Spleen (tissue), 11 donors: ENCODE measurements at regions not wholly inside any gene's neighbourhood (a gene's known extent, or its start where the extent isn't known, plus 50 kb on each side); places are given as distances from the start of the nearest gene placed in this dataset.

Source experiments
- DNase-seq: peaks from one replicate; pipeline ENCODE4 v3.0.0-alpha.2; 2020
- H3K27ac ChIP-seq, 8 donors: fragments of 200-600 bp; sonication (generic) in 7 of 8; 1 replicate in 4 of 8; 2 replicates in 4 of 8; pipeline versions ENCODE4 v1.5.0 to v1.8.0; 2016 to 2021; ENCODE audit warnings: inconsistent platforms in 4 of 8, mild to moderate bottlenecking in 4 of 8, moderate library complexity in 1 of 8
- H3K27me3 ChIP-seq, 7 donors: fragments of 200-600 bp; sonication (generic) in 6 of 7; replicated peaks in 1 of 7; 1 replicate in 4 of 7; 2 replicates in 3 of 7; pipeline versions ENCODE4 v1.5.0 to v1.8.0; 2016 to 2021; ENCODE audit warnings: inconsistent platforms in 3 of 7, mild to moderate bottlenecking in 1 of 7
- H3K36me3 ChIP-seq, 6 donors: fragments of 200-600 bp; sonication (generic) in 5 of 6; 1 replicate in 4 of 6; 2 replicates in 2 of 6; pipeline versions ENCODE4 v1.5.0 to v1.8.0; 2016 to 2021; ENCODE audit warnings: inconsistent platforms in 2 of 6
- H3K4me1 ChIP-seq, 6 donors: fragments of 200-600 bp; sonication (generic) in 5 of 6; 1 replicate in 3 of 6; 2 replicates in 3 of 6; pipeline versions ENCODE4 v1.5.0 to v1.8.0; 2016 to 2021; ENCODE audit warnings: inconsistent platforms in 3 of 6
- H3K4me3 ChIP-seq, 8 donors: fragments of 200-600 bp; sonication (generic) in 7 of 8; 1 replicate in 4 of 8; 2 replicates in 4 of 8; pipeline versions ENCODE4 v1.5.0 to v1.8.0; 2016 to 2021; ENCODE audit warnings: inconsistent platforms in 4 of 8, mild to moderate bottlenecking in 4 of 8, moderate library complexity in 2 of 8
- H3K9me3 ChIP-seq, 8 donors: fragments of 200-600 bp; sonication (generic) in 7 of 8; 1 replicate in 4 of 8; 2 replicates in 4 of 8; pipeline versions ENCODE4 v1.5.0 to v1.8.0; 2016 to 2021; ENCODE audit warnings: inconsistent platforms in 4 of 8
- CTCF ChIP-seq, 11 experiments: fragments of 200-600 bp in 7 of 11; fragments of 450-650 bp in 4 of 11; sonication (generic) in 4 of 11; IDR thresholded peaks in 8 of 11; conservative IDR thresholded peaks in 3 of 11; 1 replicate in 7 of 11; 2 replicates in 4 of 11; pipeline versions ENCODE4 v1.4.0 to v1.8.0; 2016 to 2021; ENCODE audit warnings: antibody characterized with exemption in 11 of 11, inconsistent platforms in 4 of 11, mild to moderate bottlenecking in 1 of 11
- POLR2A ChIP-seq, 3 donors: fragments of 450-650 bp; IDR thresholded peaks; one replicate each; pipeline ENCODE4 v1.5.1; 2017; ENCODE audit warnings: antibody characterized with exemption in 3 of 3, mild to moderate bottlenecking in 1 of 3
- POLR2AphosphoS5 ChIP-seq, 3 donors: sonication (generic); formaldehyde crosslinking; IDR thresholded peaks; one replicate each; pipeline ENCODE4 v1.5.1; 2017; ENCODE audit warnings: antibody characterized with exemption in 3 of 3
- WGBS, 5 donors: extraction: QIAGEN DNeasy Blood & Tissue Kit in 3 of 5; methylation state at CpG; one replicate each; pipeline versions ENCODE4 v1.1.5 to v1.1.7; 2013 to 2018; 5-methylcytosine and 5-hydroxymethylcytosine counted together
- intact Hi-C: fragments of 100-400 bp; cut with DNase I; formaldehyde crosslinking; loops from one replicate; pipeline ENCODE4 v1.15.0; 2023; ENCODE audit warnings: low total_unique reads
- donor health status: healthy with polysubstance abuse.
- donor health status: DM: no; HTN: no; CAD: no; lungs with moderate emphysema.
- donor health status: DM: no; HTN: no; CAD: no.
- donor health status: Bipolar disorder and iron deficiency.
- donor health status: healthy.
- donor health status: DM: no; HTN: no; CAD: no.
- donor health status: DM: yes; HTN: yes; CAD: no.

DNA sequence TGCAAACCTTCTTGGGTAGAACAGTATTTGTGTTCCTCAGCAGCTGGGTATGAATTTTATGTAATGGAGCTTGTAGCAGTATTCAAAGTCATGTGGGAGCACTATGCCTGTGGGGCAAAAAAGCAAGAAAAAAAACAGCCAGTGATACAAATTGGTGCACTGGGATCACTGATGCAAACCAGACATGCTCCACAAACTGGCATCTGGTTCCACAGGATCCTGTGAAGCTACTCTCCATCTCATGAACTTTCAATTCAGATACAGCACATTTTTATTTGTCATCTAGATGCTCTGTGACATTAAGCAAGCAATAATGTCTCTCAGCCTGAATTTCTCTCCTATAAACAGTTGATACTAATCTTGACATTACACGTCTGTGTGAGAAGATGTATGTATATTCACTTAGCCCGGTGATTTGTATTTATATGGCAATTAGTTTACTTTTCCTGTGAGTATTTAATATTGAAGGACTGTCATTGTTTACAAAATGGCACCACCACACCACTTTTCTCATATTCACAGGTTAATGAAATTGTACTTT lies 208.5 kb upstream of the GRIA4 start:
- H3K9me3 ChIP-seq, result no peaks in the 10 kb centered on the region
- DNase-seq, result no peak
- WGBS, 5 donors, result 69 to 93% (median 73%) methylated on average over 2 of the region's 2 CpGs
- no peak overlapping the region for H3K4me3 ChIP-seq
- intact Hi-C loops, result no loop called here
- no peak overlapping the region for H3K27ac ChIP-seq
- no peaks in the 10 kb centered on the region for H3K27me3 ChIP-seq
- no peak for TF ChIP-seq POLR2AphosphoS5 (IDR thresholded peaks at IDR 0.05)
- TF ChIP-seq CTCF (IDR thresholded peaks at IDR 0.05 in 8 of 11, conservative IDR thresholded peaks at IDR 0.05 in 3 of 11), result no peak
- TF ChIP-seq POLR2A (IDR thresholded peaks at IDR 0.05), result no peak
- no peaks in the 10 kb centered on the region for H3K36me3 ChIP-seq
- H3K4me1 ChIP-seq, result no peaks in the 10 kb centered on the region

- no peaks in the 10 kb centered on the region for H3K9me3 ChIP-seq
- H3K27ac ChIP-seq, result no peak overlapping the region
- H3K4me1 ChIP-seq, result no peaks in the 10 kb centered on the region
- DNase-seq, result no peak
- no peaks in the 10 kb centered on the region for H3K36me3 ChIP-seq
- intact Hi-C loops, result no loop called here
- H3K4me3 ChIP-seq, result no peak overlapping the region
- TF ChIP-seq POLR2AphosphoS5 (IDR thresholded peaks at IDR 0.05) (no peak), POLR2A (IDR thresholded peaks at IDR 0.05) (no peak), CTCF (IDR thresholded peaks at IDR 0.05 in 8 of 11, conservative IDR thresholded peaks at IDR 0.05 in 3 of 11) (no peak)
- WGBS, 5 donors, result 63 to 72% (median 65%) methylated on average over 6 of the region's 6 CpGs
- no peaks in the 10 kb centered on the region for H3K27me3 ChIP-seq
These were observed 210.4 kb upstream of the GRIA4 start for GRCh38 chr11:105399511-105399910.

DNA sequence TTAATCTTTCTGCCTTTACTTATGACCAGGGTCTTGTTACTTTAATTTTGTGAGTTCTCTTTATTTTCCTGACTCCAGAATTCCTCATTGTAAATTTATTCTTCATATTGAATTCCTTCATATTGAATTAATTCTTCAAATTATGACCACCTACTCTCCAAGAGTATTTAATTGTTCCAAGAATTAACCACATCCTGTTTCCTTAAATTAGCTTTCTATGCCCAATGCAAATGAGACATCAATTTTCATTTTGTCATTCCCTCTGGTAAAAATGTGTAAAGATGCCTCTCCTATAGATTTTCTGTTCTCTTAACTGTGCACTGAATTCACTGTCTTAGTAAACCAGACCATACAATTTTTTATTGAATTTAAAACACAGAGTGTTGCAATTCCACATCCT lies 211.2 kb upstream of the GRIA4 start:
- Histone ChIP-seq H3K4me1 (no peaks in the 10 kb centered on the region), H3K27me3 (no peaks in the 10 kb centered on the region), H3K27ac (no peak overlapping the region), H3K36me3 (no peaks in the 10 kb centered on the region), H3K9me3 (no peaks in the 10 kb centered on the region), H3K4me3 (no peak overlapping the region)
- intact Hi-C loops, result no loop called here
- DNase-seq, result no peak
- TF ChIP-seq POLR2AphosphoS5 (IDR thresholded peaks at IDR 0.05) (no peak), POLR2A (IDR thresholded peaks at IDR 0.05) (no peak), CTCF (IDR thresholded peaks at IDR 0.05 in 8 of 11, conservative IDR thresholded peaks at IDR 0.05 in 3 of 11) (no peak)

GRCh38 chr11:105393326-105393725 lies 216.5 kb upstream of the GRIA4 start:
- no peaks in the 10 kb centered on the region for H3K36me3 ChIP-seq
- no peak for TF ChIP-seq CTCF (IDR thresholded peaks at IDR 0.05 in 8 of 11, conservative IDR thresholded peaks at IDR 0.05 in 3 of 11)
- no peak for TF ChIP-seq POLR2A (IDR thresholded peaks at IDR 0.05)
- TF ChIP-seq POLR2AphosphoS5 (IDR thresholded peaks at IDR 0.05), result no peak
- DNase-seq, result no peak
- no peak overlapping the region for H3K27ac ChIP-seq
- WGBS, 5 donors, result 61 to 81% (median 66%) methylated on average over 2 of the region's 2 CpGs
- no peaks in the 10 kb centered on the region for H3K9me3 ChIP-seq
- intact Hi-C loops, result no loop called here
- H3K4me1 ChIP-seq, result no peaks in the 10 kb centered on the region
- H3K4me3 ChIP-seq, result no peak overlapping the region
- no peaks in the 10 kb centered on the region for H3K27me3 ChIP-seq
